Sigmoid colon (tissue), 4 donors: ENCODE measurements at regions not wholly inside any gene's neighbourhood (a gene's known extent, or its start where the extent isn't known, plus 50 kb on each side); places are given as distances from the start of the nearest gene placed in this dataset.

ENCODE experiments used
- EP300 ChIP-seq, 4 donors: sonication (generic); formaldehyde crosslinking; IDR thresholded peaks; one replicate each; pipeline ENCODE4 v1.6.1; 2017; ENCODE audit warnings: antibody characterized with exemption in 4 of 4
- POLR2A ChIP-seq, 2 donors: fragments of 450-650 bp; IDR thresholded peaks; one replicate each; pipeline ENCODE4 v1.6.1; 2016; ENCODE audit warnings: antibody characterized with exemption in 2 of 2, mild to moderate bottlenecking in 2 of 2, moderate library complexity in 2 of 2
- POLR2AphosphoS5 ChIP-seq, 4 donors: sonication (generic); formaldehyde crosslinking; IDR thresholded peaks; one replicate each; pipeline ENCODE4 v1.6.1; 2017; ENCODE audit warnings: antibody characterized with exemption in 4 of 4
- TF ChIP-seq, protein P1 (sequence below), 4 experiments: fragments of 450-650 bp in 3 of 4; fragments of 200-600 bp in 1 of 4; IDR thresholded peaks; one replicate each; pipeline ENCODE4 v1.5.1; 2016 to 2019; ENCODE audit warnings: antibody characterized with exemption in 4 of 4, mild to moderate bottlenecking in 3 of 4, moderate library complexity in 2 of 4

GRCh38 chr2:131584380-131584779, 56.7 kb downstream of the CCDC74A start:
- no peak for TF ChIP-seq POLR2A (IDR thresholded peaks at IDR 0.05)
- TF ChIP-seq, protein P1, sequence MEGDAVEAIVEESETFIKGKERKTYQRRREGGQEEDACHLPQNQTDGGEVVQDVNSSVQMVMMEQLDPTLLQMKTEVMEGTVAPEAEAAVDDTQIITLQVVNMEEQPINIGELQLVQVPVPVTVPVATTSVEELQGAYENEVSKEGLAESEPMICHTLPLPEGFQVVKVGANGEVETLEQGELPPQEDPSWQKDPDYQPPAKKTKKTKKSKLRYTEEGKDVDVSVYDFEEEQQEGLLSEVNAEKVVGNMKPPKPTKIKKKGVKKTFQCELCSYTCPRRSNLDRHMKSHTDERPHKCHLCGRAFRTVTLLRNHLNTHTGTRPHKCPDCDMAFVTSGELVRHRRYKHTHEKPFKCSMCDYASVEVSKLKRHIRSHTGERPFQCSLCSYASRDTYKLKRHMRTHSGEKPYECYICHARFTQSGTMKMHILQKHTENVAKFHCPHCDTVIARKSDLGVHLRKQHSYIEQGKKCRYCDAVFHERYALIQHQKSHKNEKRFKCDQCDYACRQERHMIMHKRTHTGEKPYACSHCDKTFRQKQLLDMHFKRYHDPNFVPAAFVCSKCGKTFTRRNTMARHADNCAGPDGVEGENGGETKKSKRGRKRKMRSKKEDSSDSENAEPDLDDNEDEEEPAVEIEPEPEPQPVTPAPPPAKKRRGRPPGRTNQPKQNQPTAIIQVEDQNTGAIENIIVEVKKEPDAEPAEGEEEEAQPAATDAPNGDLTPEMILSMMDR (IDR thresholded peaks at IDR 0.05): no peak
- TF ChIP-seq POLR2AphosphoS5 (IDR thresholded peaks at IDR 0.05): no peak
- no peak for TF ChIP-seq EP300 (IDR thresholded peaks at IDR 0.05)
